ENCODE measurements at regions not wholly inside any gene's neighbourhood (a gene's known extent, or its start where the extent isn't known, plus 50 kb on each side); places are given as distances from the start of the nearest gene placed in this dataset.

- no peak for TF ChIP-seq POLR2A (IDR thresholded peaks at IDR 0.05)
- no peak for TF ChIP-seq CTCF (IDR thresholded peaks at IDR 0.05)
Measured at GRCh38 chr5:106435185-106435584, 1235.6 kb downstream of the EFNA5 start.
